DMS153 treated with DMSO at 0.1 percent for 48 hours (cell line): ENCODE measurements at regions not wholly inside any gene's neighbourhood (a gene's known extent, or its start where the extent isn't known, plus 50 kb on each side); places are given as distances from the start of the nearest gene placed in this dataset.
"Not testable (repeated sequence)": the region's sequence is repeated elsewhere in the genome, so short reads cannot be mapped to it uniquely, and the experiment has no call there.

ENCODE experiments used
- DNase-seq: peaks from one replicate; lab custom pipeline; 2025; ENCODE audit not compliant: unreplicated experiment; lab: John Stamatoyannopoulos, UW

DNA sequence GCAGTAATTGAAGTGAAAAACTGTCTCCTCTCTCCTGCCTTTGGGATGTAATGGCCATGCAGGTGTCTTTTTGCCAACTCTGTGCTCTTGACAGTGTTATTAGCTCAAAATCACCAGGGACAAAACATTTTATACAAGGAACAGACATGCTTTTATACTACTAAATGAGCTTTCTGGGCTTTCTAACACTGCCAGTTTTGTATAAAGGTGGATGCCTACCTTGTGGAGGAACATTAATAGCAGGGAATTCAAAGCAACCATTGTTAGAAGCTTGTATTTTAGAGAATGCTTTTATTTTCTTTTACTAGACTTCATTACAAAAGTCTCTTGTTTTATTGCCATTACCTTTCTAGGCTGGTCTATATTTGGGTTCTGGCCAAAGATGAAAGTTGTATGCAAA lies 54.7 kb upstream of the ARSJ start:
- DNase-seq = peak; percentile 20

DNA sequence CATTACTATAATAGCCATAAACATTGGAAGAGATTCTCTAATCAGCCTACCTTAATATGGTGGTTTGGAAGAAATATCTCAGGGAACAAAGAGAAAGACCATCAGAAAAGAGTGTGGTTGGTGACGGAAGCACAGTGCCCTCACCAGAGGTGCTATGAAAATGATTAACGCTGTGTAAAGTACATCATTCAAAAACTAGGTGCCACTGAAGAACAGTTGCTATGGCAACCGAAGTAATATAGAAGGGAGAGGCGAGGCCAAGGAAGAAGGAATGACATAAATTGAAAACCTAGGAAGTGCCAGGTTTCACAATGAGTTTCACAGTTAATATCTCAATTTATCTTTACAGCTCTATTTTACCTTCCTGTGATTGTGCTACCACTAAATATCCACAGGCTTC lies 57.0 kb upstream of the ARSJ start:
- DNase-seq = no peak

GRCh38 chr4:114036864-114037263 lies 57.4 kb upstream of the ARSJ start:
- DNase-seq = no peak

DNA sequence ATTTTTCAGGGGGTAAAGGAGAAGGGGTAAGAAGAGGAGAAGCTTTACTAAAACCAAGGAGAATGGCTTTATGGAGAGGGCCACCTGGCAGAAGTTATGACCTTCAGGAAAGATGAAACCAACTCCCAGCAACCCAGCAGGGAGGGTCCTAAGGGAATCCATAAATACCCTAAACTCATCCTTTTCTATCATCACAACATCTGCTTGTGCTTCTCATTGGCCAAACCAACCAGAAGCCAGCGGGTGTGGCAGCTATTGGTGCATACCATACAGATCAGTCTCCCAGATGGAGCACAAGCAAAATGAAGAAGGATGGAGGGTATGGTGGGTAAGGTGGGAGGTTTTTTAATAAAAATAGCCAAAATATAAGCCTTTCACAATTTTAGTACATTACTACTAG lies 58.5 kb upstream of the ARSJ start:
- no peak for DNase-seq

- DNase-seq = peak; percentile 49
Observed at GRCh38 chr4:114038762-114039387, 59.4 kb upstream of the ARSJ start.

- DNase-seq = no peak
Observed at GRCh38 chr4:114040319-114041116, 61.1 kb upstream of the ARSJ start.

DNA sequence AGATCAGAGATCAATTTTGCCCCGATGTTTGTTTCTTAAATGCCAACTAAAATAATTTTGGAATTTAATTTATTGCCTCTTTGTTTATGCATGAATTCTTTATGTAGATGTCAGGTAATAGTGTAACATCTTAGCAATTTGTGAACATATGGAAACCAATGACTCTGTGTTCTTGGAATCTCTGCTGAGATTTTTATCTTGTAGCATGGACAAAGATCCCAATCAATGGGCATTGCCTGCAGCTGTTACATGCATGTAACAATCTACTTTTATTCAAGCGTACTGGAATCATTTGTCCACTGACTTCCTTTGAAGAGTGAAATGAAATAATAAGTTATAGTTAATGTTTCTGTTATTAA lies 61.6 kb upstream of the ARSJ start:
- DNase-seq = no peak

- no peak for DNase-seq
Observed at GRCh38 chr4:114043116-114043515, 63.7 kb upstream of the ARSJ start.

DNA sequence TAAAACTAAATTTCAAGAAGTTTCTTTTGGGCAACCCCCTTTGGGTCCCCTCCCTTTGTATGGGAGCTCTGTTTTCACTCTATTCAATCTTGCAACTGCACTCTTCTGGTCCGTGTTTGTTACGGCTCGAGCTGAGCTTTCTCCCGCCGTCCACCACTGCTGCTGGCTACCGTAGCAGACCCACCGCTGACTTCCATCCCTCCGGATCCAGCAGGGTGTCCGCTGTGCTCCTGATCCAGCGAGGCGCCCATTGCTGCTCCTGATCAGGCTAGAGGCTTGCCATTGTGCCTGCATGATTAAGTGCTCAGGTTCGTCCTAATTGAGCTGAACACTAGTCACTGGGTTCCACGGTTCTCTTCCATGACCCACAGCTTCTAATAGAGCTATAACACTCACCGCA lies 64.9 kb upstream of the ARSJ start:
- not testable (repeated sequence) for DNase-seq

DNA sequence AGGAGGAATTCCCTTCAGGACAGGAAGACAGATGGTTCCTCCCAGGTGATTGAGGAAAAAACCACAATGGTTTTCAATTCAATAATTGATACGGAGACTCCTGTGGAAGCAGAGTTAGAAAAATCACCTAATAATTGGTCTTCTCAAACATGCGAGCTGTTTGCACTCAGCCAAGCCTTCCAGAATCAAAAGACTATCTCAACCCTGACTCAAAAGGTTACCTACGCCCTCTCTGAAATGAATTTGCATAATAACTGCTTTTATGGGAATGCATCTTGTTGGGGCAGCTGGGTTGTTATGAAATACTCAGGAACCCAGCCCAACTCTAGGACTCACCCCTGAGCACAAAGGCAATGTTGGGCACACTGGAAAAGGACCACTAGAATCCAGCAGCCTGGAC lies 66.9 kb upstream of the ARSJ start:
- DNase-seq = no peak

DNA sequence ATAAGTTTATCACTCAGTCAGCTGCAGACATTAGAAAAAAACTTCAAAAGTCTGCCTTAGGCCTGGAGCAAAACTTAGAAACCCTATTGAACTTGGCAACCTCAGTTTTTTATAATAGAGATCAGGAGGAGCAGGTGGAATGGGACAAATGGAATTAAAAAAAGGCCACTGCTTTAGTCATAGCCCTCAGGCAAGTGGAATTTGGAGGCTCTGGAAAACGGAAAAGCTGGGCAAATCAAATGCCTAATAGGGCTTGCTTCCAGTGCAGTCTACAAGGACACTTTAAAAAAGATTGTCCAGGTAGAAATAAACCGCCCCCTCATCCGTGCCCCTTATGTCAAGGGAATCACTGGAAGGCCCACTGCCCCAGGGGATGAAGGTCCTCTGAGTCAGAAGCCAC lies 68.7 kb upstream of the ARSJ start:
- DNase-seq = not testable (repeated sequence)

- no peak for DNase-seq
Observed at GRCh38 chr4:114052227-114052626, 72.8 kb upstream of the ARSJ start.

DNA sequence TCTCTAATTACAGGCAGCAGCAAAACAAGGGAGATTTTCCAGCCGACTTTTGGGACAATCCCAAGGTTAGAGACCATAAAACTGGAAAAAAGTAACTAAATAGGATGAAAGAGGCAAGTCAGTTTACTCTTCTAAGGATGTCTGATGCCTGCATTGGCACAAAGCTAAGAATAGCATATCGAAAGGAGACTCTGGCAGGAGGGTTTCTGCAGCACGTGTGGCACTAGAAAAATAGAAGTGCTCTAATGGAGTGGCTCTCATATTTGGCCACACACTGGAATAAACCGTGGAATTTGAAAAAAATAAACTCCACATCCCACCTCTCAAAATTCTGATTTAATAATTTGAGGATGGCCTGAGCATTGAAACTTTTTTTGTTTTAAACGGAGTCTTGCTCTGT lies 77.2 kb upstream of the ARSJ start:
- no peak for DNase-seq

GRCh38 chr4:114057746-114058145 lies 78.3 kb upstream of the ARSJ start:
- DNase-seq = no peak

- no peak for DNase-seq
Observed at GRCh38 chr4:114062499-114062898, 83.1 kb upstream of the ARSJ start.

DNA sequence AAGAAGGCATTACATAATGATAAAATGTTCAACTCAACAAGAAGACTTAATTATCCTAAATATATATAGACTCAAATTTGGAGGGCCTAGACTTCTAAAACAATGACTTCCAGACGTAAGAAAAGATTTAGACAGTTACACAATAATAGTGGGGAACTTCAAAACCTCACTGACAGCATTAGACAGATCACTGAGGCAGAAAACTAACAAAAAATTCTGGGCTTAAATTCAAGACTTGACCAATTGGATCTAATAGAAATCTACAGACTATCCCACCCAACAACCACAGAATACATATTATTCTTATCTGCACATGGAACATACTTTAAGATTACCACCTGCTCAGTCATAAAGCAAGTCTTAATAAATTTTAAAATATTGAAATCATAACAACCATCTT lies 93.3 kb upstream of the ARSJ start:
- no peak for DNase-seq

- DNase-seq = no peak
Observed at GRCh38 chr4:114076899-114077570, 97.6 kb upstream of the ARSJ start.

- no peak for DNase-seq
Observed at GRCh38 chr4:114077610-114078009, 98.2 kb upstream of the ARSJ start.

DNA sequence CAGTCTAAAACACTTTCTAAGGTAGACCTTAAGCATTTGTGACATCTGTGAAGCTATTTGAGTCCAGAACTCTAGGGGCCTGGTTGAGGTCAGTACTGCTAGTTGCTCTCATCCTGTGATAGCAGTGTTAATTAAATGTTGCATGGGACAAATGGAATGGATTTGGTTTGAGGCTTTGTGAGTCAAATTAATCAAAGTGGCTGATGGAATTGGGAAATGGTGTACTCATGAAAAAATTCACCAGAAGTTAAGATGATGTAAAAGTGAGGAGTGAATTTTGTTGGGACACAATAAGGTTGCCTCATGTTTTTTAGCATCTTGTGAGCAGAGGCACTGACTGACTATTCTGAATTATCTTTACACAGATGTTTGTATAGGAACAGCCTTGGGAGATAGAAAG lies 99.2 kb upstream of the ARSJ start:
- DNase-seq = no peak

- no peak for DNase-seq
Observed at GRCh38 chr4:114081783-114082182, 102.3 kb upstream of the ARSJ start.

- DNase-seq = no peak
Observed at GRCh38 chr4:114082348-114082747, 102.9 kb upstream of the ARSJ start.

DNA sequence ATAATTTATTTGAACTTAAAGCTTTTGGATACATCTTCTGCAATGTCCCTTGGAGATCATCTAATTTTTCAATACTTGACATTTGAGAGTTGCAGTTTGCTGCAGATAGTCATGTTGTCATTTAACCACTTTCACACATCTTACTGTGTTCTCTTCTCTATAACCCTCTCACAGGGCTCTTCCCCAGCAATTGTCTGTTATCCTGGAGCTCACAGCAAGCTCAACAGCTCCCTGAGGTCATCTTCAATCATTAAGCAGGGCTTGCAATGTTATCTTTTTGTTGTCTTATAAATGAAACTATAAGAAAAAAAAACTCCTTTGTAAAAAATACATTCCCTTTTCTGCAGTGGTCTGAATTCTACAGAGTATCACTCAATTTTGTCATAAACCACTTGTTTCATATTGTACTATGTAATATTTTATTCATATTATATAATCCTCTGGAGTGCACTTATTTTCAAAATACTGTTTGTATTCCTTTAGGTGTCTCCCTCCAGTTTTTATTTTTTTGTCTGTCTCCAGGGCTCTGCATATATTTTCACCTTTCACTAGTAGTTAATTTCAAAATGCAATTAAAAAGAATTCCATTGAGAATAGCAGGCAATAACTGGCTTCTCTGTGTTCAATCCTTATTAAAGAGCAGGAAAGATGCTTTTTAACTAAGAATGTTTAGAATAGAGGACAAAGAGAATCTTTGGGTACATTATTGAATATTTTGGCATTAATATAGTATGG lies 106.3 kb upstream of the ARSJ start:
- no peak for DNase-seq
